OCI-LY1 (cell line): ENCODE measurements at regions not wholly inside any gene's neighbourhood (a gene's known extent, or its start where the extent isn't known, plus 50 kb on each side); places are given as distances from the start of the nearest gene placed in this dataset.

Experiments
- H2AFZ ChIP-seq: fragments of 200-600 bp; sonication (generic), shearing (Covaris generic); 2 replicates; pipeline ENCODE4 v1.6.0; 2014; ENCODE audit warnings: antibody characterized with exemption, mild to moderate bottlenecking, low read length
- H3F3A ChIP-seq: fragments of 200-600 bp; sonication (generic), shearing (Covaris generic); 2 replicates; pipeline ENCODE4 v1.6.0; 2014; ENCODE audit warnings: mild to moderate bottlenecking, antibody characterized with exemption, low read length, moderate library complexity; ENCODE audit not compliant: insufficient read depth
- H3K27ac ChIP-seq: fragments of 200-600 bp; sonication (generic); 2 replicates; pipeline ENCODE4 v1.5.1; 2014; ENCODE audit warnings: low read length, mixed run types, mild to moderate bottlenecking, low read depth; ENCODE audit not compliant: poor library complexity, severe bottlenecking
- H3K27me3 ChIP-seq: fragments of 200-600 bp; sonication (generic); 2 replicates; pipeline ENCODE4 v1.6.0; 2014; ENCODE audit warnings: antibody characterized with exemption, mild to moderate bottlenecking, low read length, moderate library complexity; ENCODE audit not compliant: insufficient read depth
- H3K36me3 ChIP-seq: fragments of 200-600 bp; sonication (generic); 2 replicates; pipeline ENCODE4 v1.6.1; 2014; ENCODE audit warnings: mild to moderate bottlenecking, antibody characterized with exemption, low read length, moderate library complexity, mixed read lengths; ENCODE audit not compliant: insufficient read depth
- H3K4me1 ChIP-seq: fragments of 200-600 bp; sonication (generic); 2 replicates; pipeline ENCODE4 v1.5.1; 2014; ENCODE audit warnings: mild to moderate bottlenecking, low read length, moderate library complexity; ENCODE audit not compliant: insufficient read depth, severe bottlenecking
- H3K4me2 ChIP-seq: fragments of 200-600 bp; sonication (generic), shearing (Covaris generic); 2 replicates; pipeline ENCODE4 v1.6.1; 2014; ENCODE audit warnings: low read length
- H3K4me3 ChIP-seq: fragments of 200-600 bp; sonication (generic); 2 replicates; pipeline ENCODE4 v1.5.1; 2014; ENCODE audit warnings: low read length, low read depth, mild to moderate bottlenecking, mixed read lengths; ENCODE audit not compliant: poor library complexity, severe bottlenecking
- H3K79me2 ChIP-seq: fragments of 200-600 bp; shearing (Covaris generic); 2 replicates; pipeline ENCODE4 v1.6.1; 2016; ENCODE audit warnings: mixed run types, low read length, mixed read lengths; ENCODE audit not compliant: insufficient read depth
- H3K9ac ChIP-seq: fragments of 200-600 bp; sonication (generic), shearing (Covaris generic); 2 replicates; pipeline ENCODE4 v1.6.1; 2014; ENCODE audit warnings: mild to moderate bottlenecking, low read length, mixed read lengths
- H3K9me2 ChIP-seq: fragments of 200-600 bp; sonication (generic), shearing (Covaris generic); 2 replicates; pipeline ENCODE4 v1.6.1; 2014; ENCODE audit warnings: low read depth, mild to moderate bottlenecking, low read length, mixed read lengths
- H3K9me3 ChIP-seq: fragments of 200-600 bp; shearing (Covaris generic); 2 replicates; pipeline ENCODE4 v1.6.1; 2014; ENCODE audit warnings: low read length, mixed read lengths
- H4K20me1 ChIP-seq: fragments of 200-600 bp; sonication (generic), shearing (Covaris generic); 2 replicates; pipeline ENCODE4 v1.6.0; 2016; ENCODE audit warnings: mild to moderate bottlenecking, low read length; ENCODE audit not compliant: insufficient read depth
- CTCF ChIP-seq: fragments of 200-600 bp; sonication (generic), shearing (Covaris generic); IDR thresholded peaks from 2 replicates; pipeline ENCODE4 v1.5.1; 2017; ENCODE audit warnings: mild to moderate bottlenecking, antibody characterized with exemption, low read length, moderate library complexity, mixed read lengths
- EZH2 ChIP-seq: fragments of 200-600 bp; sonication (generic), shearing (Covaris generic); IDR thresholded peaks from 2 replicates; pipeline ENCODE4 v1.8.0; 2017; ENCODE audit warnings: borderline replicate concordance, mixed run types, mild to moderate bottlenecking, antibody characterized with exemption, low read length, moderate library complexity, mixed read lengths

- Histone ChIP-seq H3K9me2 (no peaks in the 10 kb centered on the region), H2AFZ (no peak overlapping the region), H3K27me3 (no peaks in the 10 kb centered on the region), H4K20me1 (no peaks in the 10 kb centered on the region), H3K36me3 (no peaks in the 10 kb centered on the region), H3K4me3 (no peak overlapping the region), H3K79me2 (no peaks in the 10 kb centered on the region), H3K27ac (no peak overlapping the region), H3K9me3 (no peaks in the 10 kb centered on the region), H3K9ac (no peak overlapping the region), H3K4me2 (no peak overlapping the region), H3F3A (no peaks in the 10 kb centered on the region), H3K4me1 (no peaks in the 10 kb centered on the region)
- TF ChIP-seq EZH2 (no peak), CTCF (no peak)
Observed at GRCh38 chr17:34484193-34484733, 95.1 kb upstream of the TMEM132E start.

GRCh38 chr17:34482730-34483129 lies 96.7 kb upstream of the TMEM132E start:
- H3K27ac ChIP-seq = no peak overlapping the region

GRCh38 chr17:34481779-34482178 lies 97.6 kb upstream of the TMEM132E start:
- H2AFZ ChIP-seq = no peak overlapping the region
- H3K4me3 ChIP-seq = no peak overlapping the region
- no peaks in the 10 kb centered on the region for H3K27me3 ChIP-seq
- H3K9me2 ChIP-seq = no peaks in the 10 kb centered on the region
- H3K36me3 ChIP-seq = no peaks in the 10 kb centered on the region
- TF ChIP-seq CTCF (no peak), EZH2 (no peak)
- H3K4me1 ChIP-seq = no peaks in the 10 kb centered on the region
- no peaks in the 10 kb centered on the region for H3K79me2 ChIP-seq
- H3K9me3 ChIP-seq = no peaks in the 10 kb centered on the region
- no peak overlapping the region for H3K27ac ChIP-seq
- no peak overlapping the region for H3K4me2 ChIP-seq
- H3F3A ChIP-seq = no peaks in the 10 kb centered on the region
- no peak overlapping the region for H3K9ac ChIP-seq
- no peaks in the 10 kb centered on the region for H4K20me1 ChIP-seq

More at GRCh38 chr17:34482730-34483129, 96.7 kb upstream of the TMEM132E start:
- H3K9me2 ChIP-seq = no peaks in the 10 kb centered on the region
- no peaks in the 10 kb centered on the region for H3K79me2 ChIP-seq
- no peak overlapping the region for H2AFZ ChIP-seq
- no peaks in the 10 kb centered on the region for H3F3A ChIP-seq
- TF ChIP-seq EZH2 = no peak
- no peak for TF ChIP-seq CTCF
- H3K9ac ChIP-seq = no peak overlapping the region
- no peaks in the 10 kb centered on the region for H3K4me1 ChIP-seq
- H3K36me3 ChIP-seq = no peaks in the 10 kb centered on the region
- no peaks in the 10 kb centered on the region for H4K20me1 ChIP-seq
- no peaks in the 10 kb centered on the region for H3K9me3 ChIP-seq
- no peak overlapping the region for H3K4me2 ChIP-seq
- H3K4me3 ChIP-seq = no peak overlapping the region
- H3K27me3 ChIP-seq = no peaks in the 10 kb centered on the region
